ENCODE measurements at regions not wholly inside any gene's neighbourhood (a gene's known extent, or its start where the extent isn't known, plus 50 kb on each side); places are given as distances from the start of the nearest gene placed in this dataset.

DNA sequence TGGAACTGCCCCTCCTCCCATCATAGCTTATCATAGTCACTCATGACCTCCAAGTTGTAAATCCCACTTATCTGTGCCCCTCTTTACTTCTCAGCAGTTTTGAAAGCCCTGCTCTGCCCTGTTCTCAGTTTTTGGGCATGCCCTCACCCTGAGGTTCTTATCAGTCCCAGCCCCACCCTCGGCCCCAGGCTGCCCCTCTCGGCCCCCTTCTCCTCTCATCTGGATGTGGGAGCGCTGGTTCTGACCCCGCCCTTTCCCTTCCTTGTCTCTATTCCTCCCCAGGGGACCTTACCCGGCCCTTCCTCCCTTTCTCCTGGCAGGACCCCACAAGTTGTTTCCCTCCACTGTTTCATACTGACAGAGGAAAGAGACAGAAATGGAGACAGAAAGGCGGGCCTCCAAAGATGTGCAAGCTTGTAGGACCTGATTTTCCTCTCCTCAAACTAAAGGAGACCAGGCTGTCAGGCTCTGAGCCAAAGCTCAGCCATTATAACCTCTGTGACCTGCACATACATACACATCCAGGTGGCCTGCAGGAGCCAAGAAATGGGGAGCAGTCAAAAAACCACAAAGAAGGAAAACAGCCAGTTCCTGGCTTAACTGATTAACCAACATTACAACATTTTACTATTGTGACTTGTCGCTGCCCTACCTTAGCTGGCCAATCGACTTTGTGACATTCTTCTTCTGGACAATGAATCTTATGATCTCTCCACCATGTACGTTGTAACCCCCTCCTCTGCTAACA, 171.0 kb upstream of the HS6ST1 start:
- peaks cover 16% of the 10 kb centered on the region for H3K27me3 ChIP-seq
- no peaks in the 10 kb centered on the region for H3K4me1 ChIP-seq
- WGBS, 2 donors (ENCODE audit: low coverage in 1 of 2): 49 to 63% methylated on average over 6 to 7 of the region's 9 CpGs
- peaks cover 0 to 14% (median 0%) of the 10 kb centered on the region in 3 donors for H3K9me3 ChIP-seq
- ATAC-seq: no peak
- no peak for TF ChIP-seq POLR2A (IDR thresholded peaks at IDR 0.05)
- TF ChIP-seq POLR2AphosphoS5 (IDR thresholded peaks at IDR 0.05): no peak
- H3K27ac ChIP-seq: no peak overlapping the region
- H3K36me3 ChIP-seq: no peaks in the 10 kb centered on the region
- no peak overlapping the region for H3K4me3 ChIP-seq

DNA sequence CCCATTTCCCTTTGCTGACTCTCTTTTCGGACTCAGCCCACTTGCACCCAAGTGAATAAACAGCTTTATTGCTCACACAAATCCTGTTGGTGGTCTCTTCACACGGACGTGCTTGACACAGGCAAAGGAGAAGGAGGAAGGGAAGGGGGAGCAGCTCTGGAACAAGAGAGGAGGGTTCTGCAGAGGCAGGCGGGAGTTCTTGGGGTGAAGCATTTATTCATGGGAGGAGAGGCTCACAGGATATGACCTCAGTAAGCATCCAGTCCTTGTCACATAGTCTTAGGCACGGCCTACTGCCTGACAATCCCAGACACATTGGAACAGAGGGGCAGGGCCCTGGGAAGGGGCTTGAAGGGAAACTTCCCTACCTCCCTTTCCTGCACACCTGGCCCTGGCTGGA, 171.7 kb upstream of the HS6ST1 start:
- Histone ChIP-seq H3K4me1 (no peaks in the 10 kb centered on the region), H3K27ac (no peak overlapping the region), H3K36me3 (no peaks in the 10 kb centered on the region), H3K9me3 (peaks cover 0 to 14% (median 0%) of the 10 kb centered on the region in 3 donors), H3K4me3 (no peak overlapping the region), H3K27me3 (peaks cover 21% of the 10 kb centered on the region)
- WGBS, 2 donors (ENCODE audit: low coverage in 1 of 2): 66% methylated on average over 3 of the region's 5 CpGs; no CpG with 5 or more reads in 1 of the 2 donors
- no peak for ATAC-seq
- TF ChIP-seq EP300 (IDR thresholded peaks at IDR 0.05) (no peak), POLR2AphosphoS5 (IDR thresholded peaks at IDR 0.05) (no peak)

DNA sequence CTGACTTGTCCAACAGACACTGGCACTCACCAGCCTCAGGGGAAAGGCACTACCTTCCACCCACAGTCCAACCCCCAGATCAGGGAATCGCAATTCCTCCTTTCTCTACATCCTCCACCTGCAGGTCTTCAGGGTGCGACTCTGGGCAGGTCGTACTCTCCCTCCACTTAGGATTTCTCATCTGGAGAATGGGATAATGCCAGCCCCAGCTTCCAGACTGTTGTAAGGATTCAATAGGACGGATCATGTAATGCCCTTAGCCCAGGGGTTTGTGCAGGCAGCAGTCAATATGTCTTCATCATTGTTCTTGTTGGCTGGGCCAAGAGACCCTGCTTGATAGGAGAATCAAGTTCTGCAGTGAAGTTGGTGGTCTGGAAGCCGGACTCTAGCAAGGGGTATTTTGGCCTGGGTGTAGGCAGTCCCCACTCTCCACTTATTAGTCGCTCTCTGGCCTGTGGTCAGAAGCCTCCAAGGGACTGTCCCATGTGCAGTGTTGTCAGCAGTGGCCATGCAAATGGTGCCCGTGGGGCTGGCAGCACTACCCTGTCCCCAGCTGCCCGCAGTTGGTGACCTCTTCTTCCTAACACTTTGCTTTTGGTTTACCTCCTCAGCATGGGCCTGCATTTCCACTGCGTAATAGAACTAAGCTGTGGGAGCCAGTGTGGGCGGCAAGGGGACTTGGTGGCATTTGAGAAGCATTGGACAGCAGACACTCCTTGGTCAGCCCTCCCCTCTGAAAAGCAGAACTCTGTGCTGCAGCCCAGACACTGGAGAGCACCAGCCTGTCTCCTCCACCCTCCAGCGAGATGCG, 172.4 kb upstream of the HS6ST1 start:
- Histone ChIP-seq H3K27me3 (peaks cover 21% of the 10 kb centered on the region), H3K4me3 (no peak overlapping the region), H3K4me1 (no peaks in the 10 kb centered on the region), H3K27ac (no peak overlapping the region), H3K36me3 (no peaks in the 10 kb centered on the region), H3K9me3 (peaks cover 0 to 14% (median 0%) of the 10 kb centered on the region in 3 donors)
- no peak for TF ChIP-seq EP300 (IDR thresholded peaks at IDR 0.05)
- TF ChIP-seq POLR2AphosphoS5 (IDR thresholded peaks at IDR 0.05): no peak
- TF ChIP-seq, protein P1, sequence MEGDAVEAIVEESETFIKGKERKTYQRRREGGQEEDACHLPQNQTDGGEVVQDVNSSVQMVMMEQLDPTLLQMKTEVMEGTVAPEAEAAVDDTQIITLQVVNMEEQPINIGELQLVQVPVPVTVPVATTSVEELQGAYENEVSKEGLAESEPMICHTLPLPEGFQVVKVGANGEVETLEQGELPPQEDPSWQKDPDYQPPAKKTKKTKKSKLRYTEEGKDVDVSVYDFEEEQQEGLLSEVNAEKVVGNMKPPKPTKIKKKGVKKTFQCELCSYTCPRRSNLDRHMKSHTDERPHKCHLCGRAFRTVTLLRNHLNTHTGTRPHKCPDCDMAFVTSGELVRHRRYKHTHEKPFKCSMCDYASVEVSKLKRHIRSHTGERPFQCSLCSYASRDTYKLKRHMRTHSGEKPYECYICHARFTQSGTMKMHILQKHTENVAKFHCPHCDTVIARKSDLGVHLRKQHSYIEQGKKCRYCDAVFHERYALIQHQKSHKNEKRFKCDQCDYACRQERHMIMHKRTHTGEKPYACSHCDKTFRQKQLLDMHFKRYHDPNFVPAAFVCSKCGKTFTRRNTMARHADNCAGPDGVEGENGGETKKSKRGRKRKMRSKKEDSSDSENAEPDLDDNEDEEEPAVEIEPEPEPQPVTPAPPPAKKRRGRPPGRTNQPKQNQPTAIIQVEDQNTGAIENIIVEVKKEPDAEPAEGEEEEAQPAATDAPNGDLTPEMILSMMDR (IDR thresholded peaks at IDR 0.05): no peak
- TF ChIP-seq POLR2A (IDR thresholded peaks at IDR 0.05): no peak
- ATAC-seq: no peak
- 90 to 95% methylated on average over 4 of the region's 12 CpGs for WGBS, 2 donors (ENCODE audit: low coverage in 1 of 2)

DNA sequence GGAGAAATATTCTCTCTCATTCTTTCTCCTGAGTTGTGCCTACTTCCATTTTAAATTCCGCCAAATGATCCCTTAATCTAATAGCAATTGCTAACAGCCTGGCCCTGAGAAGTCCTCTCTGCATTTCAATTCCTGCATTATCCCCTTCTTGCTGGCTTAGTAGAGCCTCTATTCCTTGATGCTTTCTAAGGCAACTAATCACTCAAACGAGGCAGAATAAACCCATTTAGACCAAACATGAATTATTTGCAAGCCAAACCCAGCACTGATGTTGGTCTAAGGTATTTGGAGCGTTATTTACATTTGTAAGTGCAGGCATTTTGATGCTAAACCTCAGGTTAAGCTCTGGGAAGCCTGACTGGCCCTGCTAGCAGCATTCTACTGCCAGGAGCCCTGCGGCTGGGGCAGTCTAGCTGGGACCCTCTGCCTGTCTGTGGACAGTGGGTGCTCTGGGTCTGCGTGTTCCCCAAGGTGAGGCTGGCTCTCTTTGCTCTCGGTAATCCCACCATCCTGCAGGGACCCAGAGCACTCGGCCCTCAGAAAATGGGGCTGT, 173.1 kb upstream of the HS6ST1 start:
- Histone ChIP-seq H3K36me3 (no peaks in the 10 kb centered on the region), H3K27me3 (peaks cover 18% of the 10 kb centered on the region), H3K9me3 (peaks cover 0 to 14% (median 0%) of the 10 kb centered on the region in 3 donors), H3K27ac (no peak overlapping the region), H3K4me1 (no peaks in the 10 kb centered on the region), H3K4me3 (no peak overlapping the region)
- no peak for ATAC-seq
- no peak for TF ChIP-seq EP300 (IDR thresholded peaks at IDR 0.05)
- TF ChIP-seq POLR2AphosphoS5 (IDR thresholded peaks at IDR 0.05): no peak
- TF ChIP-seq POLR2A (IDR thresholded peaks at IDR 0.05): no peak
- TF ChIP-seq, protein P1 (IDR thresholded peaks at IDR 0.05): no peak
- WGBS, 2 donors (ENCODE audit: low coverage in 1 of 2): 97% methylated on average over 3 of the region's 7 CpGs; no CpG with 5 or more reads in 1 of the 2 donors

DNA sequence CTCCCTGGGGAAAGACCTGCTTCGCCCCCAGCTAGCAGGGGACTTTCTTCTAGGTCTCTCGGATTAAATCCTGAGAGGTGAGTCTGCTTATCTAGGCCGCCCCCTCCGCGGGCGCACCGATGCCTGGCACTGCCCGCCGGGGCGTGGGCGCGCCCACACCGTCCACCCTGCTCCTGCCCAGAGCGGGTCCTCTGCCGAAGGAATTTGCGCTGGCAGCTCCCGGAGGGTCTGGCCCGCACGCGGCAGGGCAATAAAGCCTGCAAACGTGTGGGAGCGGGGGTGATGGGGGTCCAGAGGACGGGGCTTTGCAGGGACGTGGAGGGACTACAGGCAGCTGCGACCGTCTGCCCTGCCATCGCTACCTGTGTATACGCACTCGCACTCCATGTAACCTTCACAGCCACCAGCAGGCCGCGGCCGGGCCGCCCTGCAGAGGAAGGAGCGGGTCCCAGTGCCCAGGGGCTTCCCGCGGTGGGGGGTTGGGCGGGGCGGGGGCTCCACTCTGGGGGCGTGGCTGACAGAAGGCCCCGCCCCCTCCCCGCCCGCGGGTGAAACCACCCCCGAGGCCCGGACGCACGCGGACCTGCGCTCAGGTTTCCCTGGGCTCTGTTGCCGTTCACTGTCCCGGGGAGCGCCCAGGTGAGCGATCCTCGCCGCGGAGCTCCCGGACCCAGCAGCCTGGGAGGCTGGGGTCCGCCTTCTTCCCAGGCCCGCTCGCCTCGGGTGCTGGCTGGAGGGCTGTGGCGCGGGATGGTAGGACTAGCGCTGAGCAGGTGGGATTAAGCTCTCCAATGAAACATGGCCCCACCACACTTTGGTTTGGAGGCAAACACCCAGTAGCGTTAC, 174.5 kb upstream of the HS6ST1 start:
- no peaks in the 10 kb centered on the region for H3K4me1 ChIP-seq
- no peak for TF ChIP-seq POLR2AphosphoS5 (IDR thresholded peaks at IDR 0.05)
- no peak for TF ChIP-seq POLR2A (IDR thresholded peaks at IDR 0.05)
- TF ChIP-seq, protein P1 (IDR thresholded peaks at IDR 0.05): no peak
- TF ChIP-seq EP300 (IDR thresholded peaks at IDR 0.05): no peak
- 87 to 100% methylated on average over 1 to 4 of the region's 65 CpGs for WGBS, 2 donors (ENCODE audit: low coverage in 1 of 2)
- H3K36me3 ChIP-seq: no peaks in the 10 kb centered on the region
- no peak overlapping the region for H3K27ac ChIP-seq
- peaks cover 18% of the 10 kb centered on the region for H3K27me3 ChIP-seq
- H3K9me3 ChIP-seq: peaks cover 0 to 14% (median 0%) of the 10 kb centered on the region in 3 donors
- H3K4me3 ChIP-seq: no peak overlapping the region
- no peak for ATAC-seq

Measured in gastroesophageal sphincter (tissue), 4 donors.